Rectal smooth muscle tissue (tissue), 1 donor: ENCODE measurements at regions not wholly inside any gene's neighbourhood (a gene's known extent, or its start where the extent isn't known, plus 50 kb on each side); places are given as distances from the start of the nearest gene placed in this dataset.

ENCODE experiments used
- H3K27ac ChIP-seq: one replicate; pipeline ENCODE4 v1.7.0; 2013; ENCODE audit warnings: low read depth, low read length, inconsistent platforms
- H3K27me3 ChIP-seq: one replicate; pipeline ENCODE4 v1.7.0; 2013; ENCODE audit warnings: low read length; ENCODE audit not compliant: control insufficient read depth, insufficient read depth
- H3K36me3 ChIP-seq: one replicate; pipeline ENCODE4 v1.7.0; 2013; ENCODE audit warnings: low read length; ENCODE audit not compliant: control insufficient read depth, insufficient read depth
- H3K4me1 ChIP-seq: one replicate; pipeline ENCODE4 v1.7.0; 2013; ENCODE audit warnings: low read length; ENCODE audit not compliant: control insufficient read depth, insufficient read depth
- H3K4me3 ChIP-seq: one replicate; pipeline ENCODE4 v1.7.0; 2013; ENCODE audit warnings: low read length
- H3K9ac ChIP-seq: one replicate; pipeline ENCODE4 v1.7.0; 2013; ENCODE audit warnings: low read length

DNA sequence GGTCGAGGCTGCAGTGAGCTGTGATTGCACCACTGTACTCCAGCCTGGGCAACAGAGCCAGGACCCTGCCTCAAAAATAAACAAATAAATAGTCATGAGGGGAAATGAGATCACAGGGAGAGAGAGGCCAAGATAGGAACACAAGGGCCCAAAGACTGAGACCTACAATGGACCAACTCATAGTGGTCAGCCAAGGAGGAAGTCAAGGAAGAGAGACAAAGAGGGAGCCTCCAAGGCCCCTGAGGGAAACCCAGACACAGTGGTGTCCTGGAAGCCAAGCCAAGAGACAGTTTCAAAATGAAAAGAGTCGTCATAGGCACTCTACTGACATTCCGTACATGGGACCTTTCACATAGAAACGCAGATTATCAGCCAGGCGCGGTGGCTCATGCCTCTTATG lies 153.3 kb downstream of the BCOR start:
- Histone ChIP-seq H3K36me3 (no peaks in the 10 kb centered on the region), H3K9ac (no peak overlapping the region), H3K27me3 (no peaks in the 10 kb centered on the region), H3K27ac (no peak overlapping the region), H3K4me3 (no peak overlapping the region), H3K4me1 (no peaks in the 10 kb centered on the region)

DNA sequence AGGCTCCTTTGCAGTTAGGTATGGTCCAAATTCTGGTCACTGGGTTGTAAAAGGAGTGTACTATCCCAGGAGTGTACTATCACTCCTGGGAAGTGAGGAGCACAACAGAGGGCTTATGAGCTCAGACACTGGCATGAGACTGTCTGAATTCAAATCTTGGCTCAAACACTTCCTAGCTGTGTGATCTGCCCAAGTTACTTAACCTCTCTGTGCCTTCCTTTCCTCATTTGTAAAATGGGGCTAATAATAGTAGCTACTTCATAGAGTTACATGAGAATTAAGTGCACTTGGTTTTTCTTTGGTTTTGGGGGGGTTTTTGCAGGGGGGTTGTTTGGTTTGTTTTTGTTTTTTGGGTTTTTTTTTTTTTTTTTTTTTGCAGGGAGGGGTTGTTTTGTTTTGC lies 152.0 kb downstream of the BCOR start:
- H3K9ac ChIP-seq, result no peak overlapping the region
- H3K4me3 ChIP-seq, result no peak overlapping the region
- no peaks in the 10 kb centered on the region for H3K27me3 ChIP-seq
- H3K4me1 ChIP-seq, result no peaks in the 10 kb centered on the region
- no peak overlapping the region for H3K27ac ChIP-seq
- H3K36me3 ChIP-seq, result no peaks in the 10 kb centered on the region

DNA sequence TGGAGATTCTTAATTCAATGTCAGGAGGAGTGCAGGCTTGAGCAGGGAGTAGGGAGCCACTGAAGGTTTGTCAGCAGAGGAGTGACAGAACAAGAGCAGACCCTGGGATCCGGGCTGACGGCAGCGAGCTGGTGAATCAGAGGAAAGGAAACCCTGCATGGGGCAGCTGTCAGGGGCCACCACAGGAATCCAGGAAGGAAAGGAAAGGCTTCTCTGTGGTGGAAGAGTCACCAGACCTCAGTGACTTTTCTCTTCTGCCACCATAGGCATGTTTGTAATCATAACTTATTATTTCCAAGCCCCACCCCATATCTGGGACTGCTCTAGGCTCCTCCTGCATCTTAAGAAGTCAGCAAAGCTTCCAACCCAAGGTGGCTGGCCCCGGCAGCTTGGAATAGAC lies 150.9 kb downstream of the BCOR start:
- H3K27ac ChIP-seq, result no peak overlapping the region
- no peaks in the 10 kb centered on the region for H3K36me3 ChIP-seq
- no peaks in the 10 kb centered on the region for H3K4me1 ChIP-seq
- H3K4me3 ChIP-seq, result no peak overlapping the region
- H3K9ac ChIP-seq, result no peak overlapping the region
- H3K27me3 ChIP-seq, result peaks cover 5% of the 10 kb centered on the region

DNA sequence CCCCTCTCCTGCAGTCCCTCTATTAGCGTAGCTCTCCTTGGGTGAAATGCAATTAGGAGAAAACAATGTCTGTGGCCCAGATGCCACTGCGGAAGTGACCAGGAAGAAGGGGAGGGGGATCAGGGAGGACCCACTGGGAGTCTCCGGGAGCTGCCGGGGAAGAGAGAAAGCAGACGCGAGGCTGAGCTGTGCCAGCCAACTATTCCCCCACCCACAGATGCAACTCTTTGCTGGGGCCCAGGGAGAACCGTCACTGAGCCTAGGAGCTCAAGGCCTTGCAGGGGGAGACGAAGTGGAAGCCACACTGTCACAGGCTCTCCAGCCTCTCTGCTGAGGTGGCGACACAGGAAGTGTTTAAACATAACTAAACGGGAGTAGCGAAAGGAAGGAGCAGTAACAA lies 149.2 kb downstream of the BCOR start:
- Histone ChIP-seq H3K27me3 (peaks cover 5% of the 10 kb centered on the region), H3K36me3 (no peaks in the 10 kb centered on the region), H3K9ac (no peak overlapping the region), H3K4me3 (no peak overlapping the region), H3K4me1 (no peaks in the 10 kb centered on the region), H3K27ac (no peak overlapping the region)

DNA sequence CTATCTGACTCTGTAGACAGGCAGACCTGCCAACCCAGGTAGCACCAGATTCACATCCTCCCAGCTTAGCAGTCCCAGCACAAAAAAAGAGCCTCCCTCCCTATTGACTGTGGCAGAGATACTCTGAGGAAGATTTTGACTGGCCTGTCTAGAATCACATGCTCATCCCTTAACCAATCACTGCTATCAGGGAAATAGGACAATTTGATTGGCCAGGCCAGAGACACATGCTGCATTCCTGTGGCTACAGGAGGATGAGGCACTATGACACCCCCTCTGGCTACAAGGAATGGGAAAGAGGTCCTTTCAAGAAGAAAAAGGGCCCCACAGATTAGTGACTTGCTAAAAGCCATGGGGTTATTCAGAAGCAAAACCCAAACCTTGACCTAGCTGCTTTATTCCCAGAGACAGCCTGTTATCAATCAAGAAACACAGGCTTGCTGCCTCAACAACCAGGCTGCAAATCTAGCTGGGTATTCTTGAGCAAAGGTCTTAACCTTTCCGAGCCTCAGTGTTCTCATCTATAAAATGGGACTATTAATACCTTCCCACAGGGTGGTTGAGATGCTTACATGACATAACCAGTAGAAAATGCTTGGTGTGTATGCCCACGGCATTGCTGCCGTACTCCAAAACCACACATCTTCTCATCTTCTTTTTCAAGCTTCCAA lies 147.6 kb downstream of the BCOR start:
- Histone ChIP-seq H3K4me3 (no peak overlapping the region), H3K27ac (no peak overlapping the region), H3K4me1 (no peaks in the 10 kb centered on the region), H3K27me3 (peaks cover 5% of the 10 kb centered on the region), H3K36me3 (no peaks in the 10 kb centered on the region), H3K9ac (no peak overlapping the region)

DNA sequence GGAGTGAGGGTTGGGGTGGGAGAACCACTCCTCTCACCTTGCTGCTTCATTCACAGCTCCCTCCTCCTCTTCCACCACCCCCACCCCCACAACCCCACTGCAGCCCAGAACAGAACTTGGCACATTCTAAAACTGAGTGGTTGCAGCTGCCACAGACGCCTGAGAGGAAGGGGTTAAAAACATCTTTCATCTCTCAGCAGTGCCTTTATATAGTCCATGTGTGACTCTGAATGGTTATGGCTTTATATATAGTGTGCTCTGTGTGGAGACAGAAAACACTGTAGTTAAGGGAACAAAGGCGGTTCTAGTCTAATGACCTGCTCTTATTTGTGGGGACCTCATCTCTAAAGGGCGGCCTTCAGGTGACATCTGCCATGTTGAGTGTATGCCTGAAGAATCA lies 144.8 kb downstream of the BCOR start:
- Histone ChIP-seq H3K27ac (no peak overlapping the region), H3K36me3 (no peaks in the 10 kb centered on the region), H3K9ac (no peak overlapping the region), H3K27me3 (peaks cover 5% of the 10 kb centered on the region), H3K4me1 (no peaks in the 10 kb centered on the region), H3K4me3 (no peak overlapping the region)

DNA sequence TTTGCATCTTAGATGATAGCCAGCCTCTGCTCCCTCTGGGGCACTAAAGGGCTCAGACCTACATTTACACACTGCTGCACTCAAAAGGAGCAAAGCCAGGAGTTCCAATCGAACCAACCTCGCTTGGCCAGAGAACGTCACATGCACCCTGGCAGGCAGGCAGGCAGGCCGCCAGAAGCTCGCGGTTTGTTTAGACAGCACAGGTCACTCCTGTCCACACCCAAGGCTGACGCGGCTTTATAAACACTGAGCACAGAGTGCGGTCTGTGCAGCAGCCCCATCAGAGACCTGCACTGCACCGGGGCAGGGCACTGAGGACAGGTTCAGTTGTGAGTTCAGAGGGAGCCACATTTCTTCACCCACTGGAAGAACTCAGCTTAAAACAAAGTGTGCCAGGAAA lies 143.9 kb downstream of the BCOR start:
- Histone ChIP-seq H3K27me3 (peaks cover 5% of the 10 kb centered on the region), H3K9ac (no peak overlapping the region), H3K36me3 (no peaks in the 10 kb centered on the region), H3K27ac (no peak overlapping the region), H3K4me1 (no peaks in the 10 kb centered on the region), H3K4me3 (no peak overlapping the region)

DNA sequence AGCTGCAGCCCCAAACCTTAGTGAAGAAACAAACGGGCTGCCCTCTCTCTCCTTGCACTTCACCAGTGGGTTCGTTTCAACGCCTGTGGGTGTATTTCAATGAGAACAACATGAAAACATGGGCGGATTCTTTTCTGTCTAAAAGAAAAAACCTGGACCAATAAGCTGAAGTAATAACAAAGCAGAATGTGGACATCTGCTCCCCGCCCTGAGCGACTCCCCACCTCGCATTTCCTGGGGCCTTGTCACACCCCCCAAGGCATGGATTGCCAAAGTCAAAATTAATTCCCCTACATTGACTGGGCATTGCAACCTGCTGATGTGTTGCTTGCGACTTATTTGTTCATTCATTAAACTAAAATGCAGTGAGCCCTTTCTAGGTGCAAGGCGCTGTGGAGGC lies 142.9 kb downstream of the BCOR start:
- Histone ChIP-seq H3K27ac (no peak overlapping the region), H3K9ac (no peak overlapping the region)

DNA sequence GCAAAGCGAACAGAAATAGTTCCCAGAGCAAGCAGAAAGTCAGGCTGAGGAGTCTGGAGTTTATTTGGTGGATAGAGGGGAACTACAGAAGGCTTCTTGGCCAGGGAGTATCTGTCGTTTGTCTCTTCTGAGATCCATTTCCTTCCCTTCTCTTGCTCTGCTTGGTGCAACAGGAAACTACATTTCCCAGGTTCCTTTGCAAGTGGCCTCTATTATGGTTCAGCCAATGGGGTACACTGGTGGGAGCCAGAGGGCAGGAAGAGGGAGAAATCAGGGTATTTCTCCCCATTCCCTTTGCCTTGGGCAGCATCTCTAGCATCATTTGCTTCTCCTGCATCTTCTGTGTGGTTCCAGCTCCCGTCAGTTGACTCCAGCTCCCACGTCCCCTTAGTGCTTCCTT lies 142.1 kb downstream of the BCOR start:
- H3K4me3 ChIP-seq, result no peak overlapping the region
- no peaks in the 10 kb centered on the region for H3K4me1 ChIP-seq
- no peak overlapping the region for H3K9ac ChIP-seq
- H3K27ac ChIP-seq, result no peak overlapping the region
- H3K27me3 ChIP-seq, result peaks cover 5% of the 10 kb centered on the region
- no peaks in the 10 kb centered on the region for H3K36me3 ChIP-seq

More for the DNA sequence above, 142.9 kb downstream of the BCOR start:
- H3K4me3 ChIP-seq, result no peak overlapping the region
- peaks cover 5% of the 10 kb centered on the region for H3K27me3 ChIP-seq
- H3K36me3 ChIP-seq, result no peaks in the 10 kb centered on the region
- H3K4me1 ChIP-seq, result no peaks in the 10 kb centered on the region

DNA sequence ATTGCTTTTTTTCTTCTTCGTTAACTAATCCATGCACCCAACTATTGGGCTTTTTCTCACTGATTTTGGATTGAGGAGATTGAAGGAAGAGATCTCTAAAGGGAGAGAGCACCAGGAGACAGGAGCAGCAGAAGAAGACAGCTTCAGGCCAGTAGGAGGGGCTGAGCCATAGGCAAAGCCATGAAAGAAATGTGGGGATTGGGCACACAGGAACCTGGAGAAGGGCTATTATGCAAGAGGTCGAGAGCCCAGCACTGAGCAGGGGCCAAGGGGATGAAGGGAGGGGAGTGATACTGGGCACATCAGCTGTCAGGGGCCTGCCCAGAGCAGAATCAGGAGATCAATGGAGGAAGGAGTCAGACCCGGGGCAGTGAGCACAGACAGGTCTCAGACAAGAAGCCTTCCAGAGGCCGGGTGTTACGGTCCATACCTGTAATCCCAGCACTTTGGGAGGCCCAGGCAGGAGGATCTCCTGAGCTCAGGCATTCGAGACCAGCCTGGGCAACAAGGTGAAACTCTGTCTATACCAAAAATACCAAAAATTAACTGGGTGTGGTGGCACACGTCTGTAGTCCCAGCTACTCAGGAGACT lies 140.9 kb downstream of the BCOR start:
- no peak overlapping the region for H3K9ac ChIP-seq
- H3K27ac ChIP-seq, result no peak overlapping the region
- no peaks in the 10 kb centered on the region for H3K4me1 ChIP-seq
- no peaks in the 10 kb centered on the region for H3K36me3 ChIP-seq
- H3K27me3 ChIP-seq, result no peaks in the 10 kb centered on the region
- no peak overlapping the region for H3K4me3 ChIP-seq

DNA sequence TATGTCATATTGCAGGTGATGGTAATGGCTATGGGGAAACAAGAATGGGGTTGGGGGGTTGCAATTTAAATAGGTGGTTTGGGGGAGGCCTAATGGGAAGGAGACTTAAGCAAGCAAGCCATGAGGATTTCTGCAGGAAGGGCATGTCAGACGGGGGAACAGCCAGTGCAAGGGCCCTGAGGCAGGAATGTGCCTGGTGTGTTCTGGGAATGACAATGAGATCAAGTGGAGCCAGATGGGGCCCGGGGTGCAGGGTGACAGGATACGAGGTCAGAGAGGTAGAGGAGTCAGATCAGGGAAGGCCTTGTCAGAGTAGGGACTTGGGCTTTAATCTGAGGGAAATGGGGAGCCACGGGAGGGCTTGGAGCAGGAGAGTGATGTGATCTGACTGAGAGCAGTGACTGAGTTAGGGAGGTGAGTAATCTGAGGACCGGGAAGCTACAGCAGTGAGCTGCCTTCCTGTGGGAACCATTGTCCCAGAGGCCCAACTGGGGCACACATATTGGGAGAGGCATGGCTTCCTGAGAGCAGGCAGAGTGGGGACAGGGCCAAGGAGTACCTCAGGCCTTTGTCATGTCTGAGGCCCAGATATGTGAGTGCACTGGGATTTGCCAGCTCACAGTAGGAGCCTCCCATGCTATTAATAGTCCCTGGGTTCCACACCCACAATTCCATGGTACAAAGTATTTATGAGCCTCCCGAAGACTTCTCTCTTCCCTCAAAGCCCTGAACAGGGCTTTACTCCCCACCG lies 139.8 kb downstream of the BCOR start:
- Histone ChIP-seq H3K9ac (no peak overlapping the region), H3K36me3 (no peaks in the 10 kb centered on the region), H3K27ac (no peak overlapping the region), H3K4me3 (no peak overlapping the region), H3K27me3 (no peaks in the 10 kb centered on the region), H3K4me1 (no peaks in the 10 kb centered on the region)

DNA sequence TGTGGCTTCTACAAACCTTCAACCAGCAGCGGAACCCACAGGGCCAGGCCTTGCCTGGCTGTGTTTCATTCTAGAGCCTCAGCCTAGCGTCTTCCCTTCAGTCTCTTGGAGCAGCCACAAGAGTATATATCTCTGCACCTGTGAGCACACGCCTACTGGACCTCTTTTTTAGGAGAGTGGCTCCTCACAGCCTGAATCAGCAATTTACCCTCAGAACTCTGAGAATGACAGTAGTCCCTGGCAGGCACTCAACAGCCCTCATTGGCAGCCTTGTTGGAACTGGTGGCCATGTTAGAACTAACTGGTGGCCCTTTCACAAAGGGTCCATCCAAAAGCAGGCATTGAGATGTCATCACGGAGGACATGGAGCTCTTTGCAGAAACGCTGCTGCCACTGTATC lies 138.9 kb downstream of the BCOR start:
- Histone ChIP-seq H3K4me3 (no peak overlapping the region), H3K27me3 (no peaks in the 10 kb centered on the region), H3K36me3 (no peaks in the 10 kb centered on the region), H3K4me1 (no peaks in the 10 kb centered on the region), H3K9ac (no peak overlapping the region), H3K27ac (no peak overlapping the region)

DNA sequence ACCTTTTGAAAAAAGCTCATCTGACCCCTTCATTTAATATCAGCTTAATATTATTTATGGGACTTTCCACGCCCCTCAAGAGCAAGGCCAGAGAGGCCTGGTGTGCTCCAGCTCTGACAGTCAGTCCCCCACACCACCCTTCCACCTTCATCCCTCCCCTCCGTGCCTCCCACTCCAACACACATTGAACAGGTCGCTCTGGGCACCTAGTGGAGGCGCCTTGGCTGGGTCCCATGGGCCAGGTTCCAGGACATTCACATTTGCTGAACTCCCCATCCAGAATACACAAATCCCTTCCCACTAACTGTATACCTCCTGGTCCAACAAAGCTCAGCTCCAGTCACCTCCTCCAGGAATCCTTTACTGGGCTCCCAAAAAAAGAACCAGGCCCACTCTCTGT lies 137.5 kb downstream of the BCOR start:
- Histone ChIP-seq H3K9ac (no peak overlapping the region), H3K36me3 (no peaks in the 10 kb centered on the region), H3K27me3 (no peaks in the 10 kb centered on the region), H3K4me3 (no peak overlapping the region), H3K4me1 (no peaks in the 10 kb centered on the region), H3K27ac (no peak overlapping the region)
